SK-N-MC (cell line): ENCODE measurements at regions not wholly inside any gene's neighbourhood (a gene's known extent, or its start where the extent isn't known, plus 50 kb on each side); places are given as distances from the start of the nearest gene placed in this dataset.

Experiments used
- EZH2 ChIP-seq: fragments of 200-600 bp; sonication (generic); IDR thresholded peaks from one replicate; pipeline ENCODE4 v1.6.1; 2017; ENCODE audit warnings: antibody characterized with exemption
- POLR2AphosphoS5 ChIP-seq: IDR thresholded peaks from 2 replicates; pipeline ENCODE4 v1.6.1; 2012; ENCODE audit warnings: mild to moderate bottlenecking, low read depth, low read length, borderline replicate concordance

GRCh38 chr1:221634606-221635005 lies 107.3 kb downstream of the DUSP10 start:
- TF ChIP-seq EZH2 (no peak), POLR2AphosphoS5 (no peak)
